ENCODE measurements at regions not wholly inside any gene's neighbourhood (a gene's known extent, or its start where the extent isn't known, plus 50 kb on each side); places are given as distances from the start of the nearest gene placed in this dataset.

DNA sequence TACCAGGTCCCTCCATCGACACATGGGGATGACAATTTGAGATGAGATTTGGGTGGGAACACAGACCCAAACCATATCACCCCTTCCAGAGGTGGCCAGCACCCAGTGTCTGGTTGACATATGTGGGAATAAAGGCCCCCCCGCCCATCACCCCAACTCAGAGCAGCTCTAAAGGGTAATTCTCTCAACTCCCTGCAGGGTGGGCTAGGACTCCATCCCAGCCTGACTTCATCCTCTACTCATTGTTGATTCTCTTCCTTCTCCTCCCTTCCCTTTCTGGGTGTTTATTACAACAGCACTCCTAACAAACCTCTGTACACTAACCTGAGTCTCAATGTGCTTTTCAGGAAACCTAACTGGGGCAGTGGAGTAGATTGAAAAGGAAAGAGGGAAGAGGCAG, 339.9 kb downstream of the ACTL7B start:
- CTCF ChIA-PET, result no interaction called here
- no TSS peak for BruUV-seq (replicated peaks)
- H3K4me1 ChIP-seq, result no peaks in the 10 kb centered on the region
- Mint-ChIP-seq H3K27me3 (ENCODE audit: insufficient read depth, unreplicated experiment) (peaks cover 20% of the 10 kb centered on the region), H3K27ac (ENCODE audit: unreplicated experiment) (no peak overlapping the region), H3K4me1 (ENCODE audit: low read depth, unreplicated experiment) (no peaks in the 10 kb centered on the region), H3K36me3 (ENCODE audit: insufficient read depth, unreplicated experiment) (no peaks in the 10 kb centered on the region), H3K4me3 (ENCODE audit: unreplicated experiment) (no peak overlapping the region), H3K9me3 (ENCODE audit: unreplicated experiment) (no peaks in the 10 kb centered on the region)
- TF ChIP-seq, protein P1, sequence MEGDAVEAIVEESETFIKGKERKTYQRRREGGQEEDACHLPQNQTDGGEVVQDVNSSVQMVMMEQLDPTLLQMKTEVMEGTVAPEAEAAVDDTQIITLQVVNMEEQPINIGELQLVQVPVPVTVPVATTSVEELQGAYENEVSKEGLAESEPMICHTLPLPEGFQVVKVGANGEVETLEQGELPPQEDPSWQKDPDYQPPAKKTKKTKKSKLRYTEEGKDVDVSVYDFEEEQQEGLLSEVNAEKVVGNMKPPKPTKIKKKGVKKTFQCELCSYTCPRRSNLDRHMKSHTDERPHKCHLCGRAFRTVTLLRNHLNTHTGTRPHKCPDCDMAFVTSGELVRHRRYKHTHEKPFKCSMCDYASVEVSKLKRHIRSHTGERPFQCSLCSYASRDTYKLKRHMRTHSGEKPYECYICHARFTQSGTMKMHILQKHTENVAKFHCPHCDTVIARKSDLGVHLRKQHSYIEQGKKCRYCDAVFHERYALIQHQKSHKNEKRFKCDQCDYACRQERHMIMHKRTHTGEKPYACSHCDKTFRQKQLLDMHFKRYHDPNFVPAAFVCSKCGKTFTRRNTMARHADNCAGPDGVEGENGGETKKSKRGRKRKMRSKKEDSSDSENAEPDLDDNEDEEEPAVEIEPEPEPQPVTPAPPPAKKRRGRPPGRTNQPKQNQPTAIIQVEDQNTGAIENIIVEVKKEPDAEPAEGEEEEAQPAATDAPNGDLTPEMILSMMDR (IDR thresholded peaks at IDR 0.05; ENCODE audit: insufficient read depth in 1 of 2, low read depth in 1 of 2, low read length in 1 of 2, severe bottlenecking in 1 of 2, unreplicated experiment in 1 of 2), result no peak
- POLR2A ChIA-PET, result no interaction called here
- no peak for DNase-seq
- H3K4me3 ChIP-seq (ENCODE audit: low read depth, low read length), result no peak overlapping the region
- intact Hi-C loops (cut with micrococcal nuclease; ENCODE audit: unreplicated experiment), result no loop called here
- H3K27me3 ChIP-seq (replicated peaks; ENCODE audit: control insufficient read depth, insufficient read depth, low read length), result no peaks in the 10 kb centered on the region
- no peaks in the 10 kb centered on the region for H3K9me3 ChIP-seq
- H3K36me3 ChIP-seq (ENCODE audit: control insufficient read depth, insufficient read depth, low read length), result no peaks in the 10 kb centered on the region

DNA sequence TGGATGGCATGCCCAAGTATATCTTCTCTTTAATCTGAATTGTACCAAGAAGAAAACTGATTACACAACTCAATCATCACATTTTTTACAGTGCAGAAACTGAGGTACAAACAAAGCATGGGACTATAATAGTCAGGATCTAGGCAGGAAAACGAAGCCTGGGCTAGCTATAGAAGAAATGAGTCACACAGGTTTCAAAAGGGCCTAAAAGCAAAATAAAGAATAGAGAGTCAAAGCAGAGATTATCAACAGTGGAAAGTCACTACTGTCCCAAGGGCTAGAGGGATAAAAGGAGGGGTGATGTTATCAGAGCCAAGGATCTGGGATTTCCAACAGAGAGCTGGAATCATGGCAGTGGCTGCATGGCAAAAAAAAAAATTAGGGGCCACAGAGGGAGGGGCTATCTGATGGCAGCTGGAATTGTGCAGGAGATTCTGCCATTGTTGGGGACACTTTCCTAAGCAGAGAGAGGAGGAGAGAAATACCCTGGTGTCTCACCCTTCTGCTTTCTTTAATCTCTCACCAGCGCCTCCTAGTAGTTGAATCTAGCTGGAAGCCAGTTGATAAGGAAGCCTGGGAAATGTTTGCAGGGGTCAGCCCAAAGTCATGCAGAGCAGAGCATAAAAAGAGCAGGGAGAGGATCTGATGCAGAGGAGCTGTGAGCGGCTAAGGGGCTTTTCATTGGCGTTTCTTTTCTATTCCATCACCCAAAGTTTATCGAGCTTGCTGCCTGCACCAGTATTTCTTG, 343.2 kb downstream of the ACTL7B start:
- intact Hi-C loops (cut with micrococcal nuclease; ENCODE audit: unreplicated experiment), result no loop called here
- POLR2A ChIA-PET, result no interaction called here
- no peaks in the 10 kb centered on the region for H3K4me1 ChIP-seq
- H3K4me3 ChIP-seq (ENCODE audit: low read depth, low read length), result no peak overlapping the region
- Mint-ChIP-seq H3K4me1 (ENCODE audit: low read depth, unreplicated experiment) (no peaks in the 10 kb centered on the region), H3K9me3 (ENCODE audit: unreplicated experiment) (no peaks in the 10 kb centered on the region), H3K36me3 (ENCODE audit: insufficient read depth, unreplicated experiment) (no peaks in the 10 kb centered on the region), H3K4me3 (ENCODE audit: unreplicated experiment) (no peak overlapping the region), H3K27ac (ENCODE audit: unreplicated experiment) (no peak overlapping the region), H3K27me3 (ENCODE audit: insufficient read depth, unreplicated experiment) (peaks cover 10% of the 10 kb centered on the region)
- no peak for DNase-seq
- TF ChIP-seq, protein P1 (IDR thresholded peaks at IDR 0.05; ENCODE audit: insufficient read depth in 1 of 2, low read depth in 1 of 2, low read length in 1 of 2, severe bottlenecking in 1 of 2, unreplicated experiment in 1 of 2), result no peak
- CTCF ChIA-PET, result no interaction called here
- H3K27me3 ChIP-seq (replicated peaks; ENCODE audit: control insufficient read depth, insufficient read depth, low read length), result no peaks in the 10 kb centered on the region
- no peaks in the 10 kb centered on the region for H3K36me3 ChIP-seq (ENCODE audit: control insufficient read depth, insufficient read depth, low read length)
- H3K9me3 ChIP-seq, result no peaks in the 10 kb centered on the region
- BruUV-seq (replicated peaks), result no TSS peak

DNA sequence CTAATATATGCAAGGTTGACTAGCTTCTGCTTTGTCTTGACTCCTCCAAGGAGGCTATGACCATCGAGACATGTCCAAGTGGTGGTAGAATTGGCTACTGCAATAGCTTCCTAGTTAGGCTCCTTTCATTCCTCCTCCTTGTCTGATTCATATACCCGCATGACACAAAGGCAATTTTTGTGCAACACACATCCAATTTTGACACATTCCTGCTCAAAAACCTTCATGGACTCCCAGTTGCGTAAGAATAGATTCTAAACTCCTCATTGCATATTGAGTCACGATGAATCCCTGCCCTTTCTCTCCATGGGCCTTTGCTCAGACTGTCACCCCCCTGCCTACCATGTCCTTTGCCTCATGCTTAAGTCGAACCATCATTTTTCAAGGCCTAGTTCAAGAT, 344.5 kb downstream of the ACTL7B start:
- Histone ChIP-seq H3K27me3 (replicated peaks; ENCODE audit: control insufficient read depth, insufficient read depth, low read length) (no peaks in the 10 kb centered on the region), H3K9me3 (no peaks in the 10 kb centered on the region), H3K4me1 (no peaks in the 10 kb centered on the region), H3K36me3 (ENCODE audit: control insufficient read depth, insufficient read depth, low read length) (no peaks in the 10 kb centered on the region), H3K4me3 (ENCODE audit: low read depth, low read length) (no peak overlapping the region)
- Mint-ChIP-seq H3K36me3 (ENCODE audit: insufficient read depth, unreplicated experiment) (no peaks in the 10 kb centered on the region), H3K4me3 (ENCODE audit: unreplicated experiment) (no peak overlapping the region), H3K9me3 (ENCODE audit: unreplicated experiment) (no peaks in the 10 kb centered on the region), H3K27me3 (ENCODE audit: insufficient read depth, unreplicated experiment) (peaks cover 7% of the 10 kb centered on the region), H3K4me1 (ENCODE audit: low read depth, unreplicated experiment) (no peaks in the 10 kb centered on the region), H3K27ac (ENCODE audit: unreplicated experiment) (no peak overlapping the region)
- TF ChIP-seq, protein P1 (IDR thresholded peaks at IDR 0.05; ENCODE audit: insufficient read depth in 1 of 2, low read depth in 1 of 2, low read length in 1 of 2, severe bottlenecking in 1 of 2, unreplicated experiment in 1 of 2), result no peak
- intact Hi-C loops (cut with micrococcal nuclease; ENCODE audit: unreplicated experiment), result no loop called here
- DNase-seq, result no peak
- POLR2A ChIA-PET, result no interaction called here
- BruUV-seq (replicated peaks), result no TSS peak
- CTCF ChIA-PET, result no interaction called here

All from Caco-2 (cell line).